Breast epithelium (tissue), 3 donors: ENCODE measurements at regions not wholly inside any gene's neighbourhood (a gene's known extent, or its start where the extent isn't known, plus 50 kb on each side); places are given as distances from the start of the nearest gene placed in this dataset.

Experiments used
- POLR2A ChIP-seq: fragments of 450-650 bp; IDR thresholded peaks from one replicate; pipeline ENCODE4 v1.6.1; 2016; ENCODE audit warnings: antibody characterized with exemption, mild to moderate bottlenecking, moderate library complexity
- TF ChIP-seq, protein P1 (sequence below), 3 donors: fragments of 450-650 bp; IDR thresholded peaks; one replicate each; pipeline ENCODE4 v1.5.1; 2016 to 2017; ENCODE audit warnings: antibody characterized with exemption in 3 of 3, mild to moderate bottlenecking in 3 of 3, moderate library complexity in 3 of 3

DNA sequence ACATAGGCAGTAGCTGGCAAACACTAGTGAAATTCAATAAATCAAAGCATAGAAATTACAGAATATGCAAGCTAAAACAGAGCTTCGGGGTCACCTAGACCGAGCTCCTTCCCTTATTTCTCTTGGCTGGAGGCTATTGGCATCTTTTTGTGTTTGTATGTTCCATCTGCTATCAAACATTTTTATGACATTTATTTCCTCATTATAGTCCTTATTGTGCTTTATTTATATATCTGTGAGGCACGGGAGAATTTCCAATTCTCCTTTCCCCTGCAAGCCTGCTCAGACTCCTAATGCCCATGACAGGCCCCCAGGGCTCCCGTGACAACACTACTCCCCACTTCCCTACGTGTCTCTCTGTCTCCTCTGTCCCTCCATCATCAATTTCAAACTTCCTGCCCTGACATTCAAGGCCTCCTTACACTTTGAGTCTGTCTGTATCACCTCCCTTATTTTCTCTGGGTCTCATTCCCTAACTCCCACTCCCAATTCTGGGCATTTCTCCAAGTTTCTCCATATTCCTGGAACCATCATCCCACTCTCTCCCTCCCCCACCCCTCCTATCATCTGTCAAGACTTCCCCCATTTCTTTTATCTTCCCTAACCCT, 316.9 kb downstream of the OSR1 start:
- no peak for TF ChIP-seq POLR2A
- TF ChIP-seq, protein P1, sequence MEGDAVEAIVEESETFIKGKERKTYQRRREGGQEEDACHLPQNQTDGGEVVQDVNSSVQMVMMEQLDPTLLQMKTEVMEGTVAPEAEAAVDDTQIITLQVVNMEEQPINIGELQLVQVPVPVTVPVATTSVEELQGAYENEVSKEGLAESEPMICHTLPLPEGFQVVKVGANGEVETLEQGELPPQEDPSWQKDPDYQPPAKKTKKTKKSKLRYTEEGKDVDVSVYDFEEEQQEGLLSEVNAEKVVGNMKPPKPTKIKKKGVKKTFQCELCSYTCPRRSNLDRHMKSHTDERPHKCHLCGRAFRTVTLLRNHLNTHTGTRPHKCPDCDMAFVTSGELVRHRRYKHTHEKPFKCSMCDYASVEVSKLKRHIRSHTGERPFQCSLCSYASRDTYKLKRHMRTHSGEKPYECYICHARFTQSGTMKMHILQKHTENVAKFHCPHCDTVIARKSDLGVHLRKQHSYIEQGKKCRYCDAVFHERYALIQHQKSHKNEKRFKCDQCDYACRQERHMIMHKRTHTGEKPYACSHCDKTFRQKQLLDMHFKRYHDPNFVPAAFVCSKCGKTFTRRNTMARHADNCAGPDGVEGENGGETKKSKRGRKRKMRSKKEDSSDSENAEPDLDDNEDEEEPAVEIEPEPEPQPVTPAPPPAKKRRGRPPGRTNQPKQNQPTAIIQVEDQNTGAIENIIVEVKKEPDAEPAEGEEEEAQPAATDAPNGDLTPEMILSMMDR (IDR thresholded peaks at IDR 0.05): no peak
